ENCODE measurements at regions not wholly inside any gene's neighbourhood (a gene's known extent, or its start where the extent isn't known, plus 50 kb on each side); places are given as distances from the start of the nearest gene placed in this dataset.

DNA sequence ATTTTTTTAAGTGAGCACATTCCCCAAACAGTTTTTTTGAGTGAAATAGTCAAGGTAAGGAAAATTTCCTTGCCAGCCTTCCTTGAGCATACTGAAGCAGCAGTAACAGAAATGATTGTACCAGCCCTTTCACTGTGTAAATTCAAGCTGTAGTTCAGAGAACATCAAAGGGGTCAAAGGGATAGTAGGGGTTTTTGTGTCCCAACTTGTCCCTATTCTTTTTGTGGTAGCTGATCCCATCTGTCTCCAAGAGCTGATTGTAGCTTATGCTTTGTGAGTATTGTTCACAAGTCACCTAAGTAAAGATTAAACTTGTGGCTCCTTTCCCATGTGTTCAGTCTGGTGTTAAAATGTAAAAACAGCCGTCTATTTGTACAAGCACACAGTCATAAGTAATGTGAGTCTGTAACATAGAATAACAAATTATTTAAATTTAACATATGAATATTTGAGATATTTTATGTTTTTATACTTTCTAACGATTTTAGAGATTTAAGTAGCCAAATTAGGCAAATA lies 185.0 kb downstream of the CENPW start:
- TF ChIP-seq FOXK2 (IDR thresholded peaks at IDR 0.05) = no peak
- no peak for TF ChIP-seq TARDBP (IDR thresholded peaks at IDR 0.05)

Measured in HEK293T (cell line).